A673 (cell line): ENCODE measurements at regions not wholly inside any gene's neighbourhood (a gene's known extent, or its start where the extent isn't known, plus 50 kb on each side); places are given as distances from the start of the nearest gene placed in this dataset.

ENCODE experiments used
- BruUV-seq: library from RNA; stranded (reverse); fragments of 400-500 nt; replicated peaks from 2 replicates; lab custom pipeline; 2021; lab: Mats Ljungman, UMichigan
- CTCF ChIA-PET: fragments of 300-600 bp; sonication (Branson Sonifier 250); formaldehyde crosslinking; loops from one replicate; lab custom pipeline; 2022; ENCODE audit warnings: antibody characterized with exemption; lab: Charles Lee
- POLR2A ChIA-PET: fragments of 300-600 bp; sonication (Branson Sonifier 250); formaldehyde crosslinking; loops from one replicate; lab custom pipeline; 2022; ENCODE audit warnings: antibody characterized with exemption; ENCODE audit not compliant: low non-redundant PET; lab: Charles Lee
- DNase-seq: peaks from one replicate; pipeline ENCODE4 v3.0.0-alpha.2; 2015; ENCODE audit warnings: low spot score
- H3K27ac ChIP-seq: fragments of 200-600 bp; sonication (generic); 2 replicates; pipeline ENCODE4 v1.5.1; 2016; ENCODE audit warnings: mixed run types, low read depth, mild to moderate bottlenecking, mixed read lengths, antibody characterized with exemption, low read length; ENCODE audit not compliant: poor library complexity, severe bottlenecking
- H3K27me3 ChIP-seq: fragments of 200-600 bp; sonication (generic); replicated peaks from 2 replicates; pipeline ENCODE4 v1.6.1; 2017; ENCODE audit warnings: mixed run types, low read depth, mild to moderate bottlenecking, mixed read lengths, antibody characterized with exemption, low read length; ENCODE audit not compliant: insufficient read depth, poor library complexity
- H3K36me3 ChIP-seq: fragments of 200-600 bp; sonication (generic); 2 replicates; pipeline ENCODE4 v1.6.1; 2016; ENCODE audit warnings: mixed run types, mild to moderate bottlenecking, mixed read lengths, antibody characterized with exemption, low read length; ENCODE audit not compliant: insufficient read depth, poor library complexity, severe bottlenecking
- H3K4me1 ChIP-seq: fragments of 200-600 bp; sonication (generic); 2 replicates; pipeline ENCODE4 v1.6.1; 2017; ENCODE audit warnings: mixed run types, mild to moderate bottlenecking, mixed read lengths, antibody characterized with exemption, low read length; ENCODE audit not compliant: insufficient read depth, poor library complexity, severe bottlenecking
- H3K4me3 ChIP-seq: fragments of 200-600 bp; sonication (generic); 2 replicates; pipeline ENCODE4 v1.5.1; 2016; ENCODE audit warnings: low read depth, mixed run types, mild to moderate bottlenecking, mixed read lengths, low read length; ENCODE audit not compliant: poor library complexity, severe bottlenecking
- H3K9me3 ChIP-seq: fragments of 200-600 bp; sonication (generic); 2 replicates; pipeline ENCODE4 v1.6.1; 2016; ENCODE audit warnings: mixed run types, low read depth, mild to moderate bottlenecking, mixed read lengths, antibody characterized with exemption, low read length; ENCODE audit not compliant: poor library complexity, severe bottlenecking
- EZH2 ChIP-seq: fragments of 200-600 bp; sonication (generic); IDR thresholded peaks from 2 replicates; pipeline ENCODE4 v1.6.1; 2017; ENCODE audit warnings: borderline replicate concordance, low read depth, mild to moderate bottlenecking, mixed read lengths, antibody characterized with exemption, low read length; ENCODE audit not compliant: poor library complexity, severe bottlenecking
- intact Hi-C: fragments of 100-400 bp; cut with micrococcal nuclease; formaldehyde crosslinking; loops from one replicate; pipeline ENCODE4 v1.10.0; 2022; ENCODE audit not compliant: unreplicated experiment
- TF ChIP-seq, protein P1 (sequence below): fragments of 300-800, 200-600 bp; sonication (generic); conservative IDR thresholded peaks from 2 replicates; pipeline ENCODE4 v1.5.1; 2017; ENCODE audit warnings: low read depth, mild to moderate bottlenecking, antibody characterized with exemption, low read length, moderate library complexity, mixed read lengths

DNA sequence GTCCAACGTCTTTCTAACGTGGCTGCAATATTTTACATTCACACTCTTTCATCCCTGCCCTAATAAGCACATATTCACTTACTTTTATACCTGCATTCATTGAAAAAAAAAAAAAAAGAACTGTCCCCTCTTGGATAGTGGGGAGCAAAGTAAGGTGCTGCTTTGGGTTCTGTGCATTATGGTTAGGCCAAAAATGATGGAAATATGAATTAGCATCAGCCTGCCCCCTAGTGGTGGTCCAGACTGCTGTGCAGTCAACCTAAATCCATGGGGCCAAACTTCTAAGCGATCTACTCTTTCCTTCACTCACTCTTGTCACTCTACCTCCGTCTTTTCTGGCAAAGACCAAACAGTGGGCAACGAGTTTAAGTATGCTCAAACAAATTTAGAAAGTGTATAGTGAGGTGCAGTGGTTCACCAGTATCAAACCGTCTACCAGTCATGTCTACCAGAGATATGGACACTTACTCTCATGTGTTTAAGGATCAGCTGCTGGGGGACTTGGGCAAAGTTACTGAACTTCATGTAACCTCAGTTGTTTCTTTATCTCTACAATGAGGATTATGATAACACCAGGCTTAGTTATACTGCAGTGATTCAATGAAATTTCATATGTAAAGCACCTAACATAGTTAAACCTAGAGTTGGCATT, 61.5 kb upstream of the GRM7 start:
- DNase-seq: peak; percentile 41
- ChIA-PET CTCF (no interaction called here), POLR2A (no interaction called here)
- no peak for TF ChIP-seq EZH2
- TF ChIP-seq, protein P1, sequence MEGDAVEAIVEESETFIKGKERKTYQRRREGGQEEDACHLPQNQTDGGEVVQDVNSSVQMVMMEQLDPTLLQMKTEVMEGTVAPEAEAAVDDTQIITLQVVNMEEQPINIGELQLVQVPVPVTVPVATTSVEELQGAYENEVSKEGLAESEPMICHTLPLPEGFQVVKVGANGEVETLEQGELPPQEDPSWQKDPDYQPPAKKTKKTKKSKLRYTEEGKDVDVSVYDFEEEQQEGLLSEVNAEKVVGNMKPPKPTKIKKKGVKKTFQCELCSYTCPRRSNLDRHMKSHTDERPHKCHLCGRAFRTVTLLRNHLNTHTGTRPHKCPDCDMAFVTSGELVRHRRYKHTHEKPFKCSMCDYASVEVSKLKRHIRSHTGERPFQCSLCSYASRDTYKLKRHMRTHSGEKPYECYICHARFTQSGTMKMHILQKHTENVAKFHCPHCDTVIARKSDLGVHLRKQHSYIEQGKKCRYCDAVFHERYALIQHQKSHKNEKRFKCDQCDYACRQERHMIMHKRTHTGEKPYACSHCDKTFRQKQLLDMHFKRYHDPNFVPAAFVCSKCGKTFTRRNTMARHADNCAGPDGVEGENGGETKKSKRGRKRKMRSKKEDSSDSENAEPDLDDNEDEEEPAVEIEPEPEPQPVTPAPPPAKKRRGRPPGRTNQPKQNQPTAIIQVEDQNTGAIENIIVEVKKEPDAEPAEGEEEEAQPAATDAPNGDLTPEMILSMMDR: peak; percentile 84
- Histone ChIP-seq H3K27ac (no peak overlapping the region), H3K36me3 (no peaks in the 10 kb centered on the region), H3K4me3 (no peak overlapping the region), H3K4me1 (no peaks in the 10 kb centered on the region), H3K27me3 (no peaks in the 10 kb centered on the region), H3K9me3 (no peaks in the 10 kb centered on the region)
- intact Hi-C loops: loop anchor here (2.0 to 10.0 kb wide), 5 partner anchors 345 to 1615 kb away; no protein-coding TSS in a partner anchor
- BruUV-seq: no TSS peak

DNA sequence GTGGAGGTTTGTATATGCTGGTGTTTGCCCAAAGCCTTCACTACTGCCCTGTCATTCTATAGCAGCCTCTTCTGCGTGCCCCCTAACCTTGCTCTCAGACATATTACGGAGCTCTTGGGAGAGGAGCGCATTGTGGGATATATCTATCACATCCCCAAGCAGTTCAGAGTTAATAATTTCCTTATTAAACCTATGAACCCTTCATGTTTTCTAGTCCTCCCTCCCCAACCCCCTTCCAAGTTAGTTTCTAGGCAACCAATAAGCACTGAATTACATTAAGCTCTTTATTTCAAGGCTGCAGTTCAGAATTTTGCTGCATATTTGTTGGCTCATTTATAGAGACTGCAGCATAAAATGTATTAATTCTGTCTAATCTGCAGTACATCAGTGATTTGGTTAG, 57.3 kb upstream of the GRM7 start:
- no TSS peak for BruUV-seq
- no peaks in the 10 kb centered on the region for H3K9me3 ChIP-seq
- H3K27me3 ChIP-seq: no peaks in the 10 kb centered on the region
- H3K36me3 ChIP-seq: no peaks in the 10 kb centered on the region
- H3K27ac ChIP-seq: no peak overlapping the region
- H3K4me1 ChIP-seq: no peaks in the 10 kb centered on the region
- TF ChIP-seq, protein P1: no peak
- TF ChIP-seq EZH2: no peak
- intact Hi-C loops: no loop called here
- POLR2A ChIA-PET: no interaction called here
- no peak for DNase-seq
- no peak overlapping the region for H3K4me3 ChIP-seq
- CTCF ChIA-PET: no interaction called here

DNA sequence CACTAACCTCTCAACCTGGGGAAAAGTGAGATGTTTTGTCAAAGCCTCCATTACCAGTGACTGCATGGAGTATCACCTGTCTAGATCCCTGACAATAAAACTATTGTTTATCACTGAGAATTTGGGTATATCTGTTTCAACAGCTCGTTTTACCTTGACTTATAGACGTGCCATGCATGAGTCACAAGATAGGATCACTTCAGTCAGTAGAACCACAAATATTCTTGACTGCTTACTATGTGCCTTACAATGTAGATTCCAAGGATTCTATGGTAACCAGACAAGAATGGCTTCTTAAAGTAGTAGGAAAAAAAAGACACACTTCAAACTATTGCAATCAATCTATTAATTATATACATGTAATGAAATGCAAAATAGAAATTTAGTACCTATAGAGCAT, 55.7 kb upstream of the GRM7 start:
- H3K36me3 ChIP-seq: no peaks in the 10 kb centered on the region
- H3K4me1 ChIP-seq: no peaks in the 10 kb centered on the region
- intact Hi-C loops: no loop called here
- no peaks in the 10 kb centered on the region for H3K27me3 ChIP-seq
- CTCF ChIA-PET: no interaction called here
- no peaks in the 10 kb centered on the region for H3K9me3 ChIP-seq
- POLR2A ChIA-PET: no interaction called here
- DNase-seq: no peak
- no TSS peak for BruUV-seq
- H3K27ac ChIP-seq: no peak overlapping the region
- no peak overlapping the region for H3K4me3 ChIP-seq
- TF ChIP-seq, protein P1: no peak
- no peak for TF ChIP-seq EZH2
